Spleen (tissue), 11 donors: ENCODE measurements at regions not wholly inside any gene's neighbourhood (a gene's known extent, or its start where the extent isn't known, plus 50 kb on each side); places are given as distances from the start of the nearest gene placed in this dataset.
"Not testable (repeated sequence)": the region's sequence is repeated elsewhere in the genome, so short reads cannot be mapped to it uniquely, and the experiment has no call there.

ENCODE experiments used
- DNase-seq: peaks from one replicate; pipeline ENCODE4 v3.0.0-alpha.2; 2020
- H3K27ac ChIP-seq, 8 donors: fragments of 200-600 bp; sonication (generic) in 7 of 8; 1 replicate in 4 of 8; 2 replicates in 4 of 8; pipeline versions ENCODE4 v1.5.0 to v1.8.0; 2016 to 2021; ENCODE audit warnings: inconsistent platforms in 4 of 8, mild to moderate bottlenecking in 4 of 8, moderate library complexity in 1 of 8
- H3K27me3 ChIP-seq, 7 donors: fragments of 200-600 bp; sonication (generic) in 6 of 7; replicated peaks in 1 of 7; 1 replicate in 4 of 7; 2 replicates in 3 of 7; pipeline versions ENCODE4 v1.5.0 to v1.8.0; 2016 to 2021; ENCODE audit warnings: inconsistent platforms in 3 of 7, mild to moderate bottlenecking in 1 of 7
- H3K36me3 ChIP-seq, 6 donors: fragments of 200-600 bp; sonication (generic) in 5 of 6; 1 replicate in 4 of 6; 2 replicates in 2 of 6; pipeline versions ENCODE4 v1.5.0 to v1.8.0; 2016 to 2021; ENCODE audit warnings: inconsistent platforms in 2 of 6
- H3K4me1 ChIP-seq, 6 donors: fragments of 200-600 bp; sonication (generic) in 5 of 6; 1 replicate in 3 of 6; 2 replicates in 3 of 6; pipeline versions ENCODE4 v1.5.0 to v1.8.0; 2016 to 2021; ENCODE audit warnings: inconsistent platforms in 3 of 6
- H3K4me3 ChIP-seq, 8 donors: fragments of 200-600 bp; sonication (generic) in 7 of 8; 1 replicate in 4 of 8; 2 replicates in 4 of 8; pipeline versions ENCODE4 v1.5.0 to v1.8.0; 2016 to 2021; ENCODE audit warnings: inconsistent platforms in 4 of 8, mild to moderate bottlenecking in 4 of 8, moderate library complexity in 2 of 8
- H3K9me3 ChIP-seq, 8 donors: fragments of 200-600 bp; sonication (generic) in 7 of 8; 1 replicate in 4 of 8; 2 replicates in 4 of 8; pipeline versions ENCODE4 v1.5.0 to v1.8.0; 2016 to 2021; ENCODE audit warnings: inconsistent platforms in 4 of 8
- POLR2A ChIP-seq, 3 donors: fragments of 450-650 bp; IDR thresholded peaks; one replicate each; pipeline ENCODE4 v1.5.1; 2017; ENCODE audit warnings: antibody characterized with exemption in 3 of 3, mild to moderate bottlenecking in 1 of 3
- POLR2AphosphoS5 ChIP-seq, 3 donors: sonication (generic); formaldehyde crosslinking; IDR thresholded peaks; one replicate each; pipeline ENCODE4 v1.5.1; 2017; ENCODE audit warnings: antibody characterized with exemption in 3 of 3
- WGBS, 5 donors: extraction: QIAGEN DNeasy Blood & Tissue Kit in 3 of 5; methylation state at CpG; one replicate each; pipeline versions ENCODE4 v1.1.5 to v1.1.7; 2013 to 2018; 5-methylcytosine and 5-hydroxymethylcytosine counted together
- intact Hi-C: fragments of 100-400 bp; cut with DNase I; formaldehyde crosslinking; loops from one replicate; pipeline ENCODE4 v1.15.0; 2023; ENCODE audit warnings: low total_unique reads
- TF ChIP-seq, protein P1 (sequence below), 11 experiments: fragments of 200-600 bp in 7 of 11; fragments of 450-650 bp in 4 of 11; sonication (generic) in 4 of 11; IDR thresholded peaks in 8 of 11; conservative IDR thresholded peaks in 3 of 11; 1 replicate in 7 of 11; 2 replicates in 4 of 11; pipeline versions ENCODE4 v1.4.0 to v1.8.0; 2016 to 2021; ENCODE audit warnings: antibody characterized with exemption in 11 of 11, inconsistent platforms in 4 of 11, mild to moderate bottlenecking in 1 of 11
- donor health status: healthy with polysubstance abuse.
- donor health status: DM: no; HTN: no; CAD: no; lungs with moderate emphysema.
- donor health status: DM: no; HTN: no; CAD: no.
- donor health status: Bipolar disorder and iron deficiency.
- donor health status: healthy.
- donor health status: DM: no; HTN: no; CAD: no.
- donor health status: DM: yes; HTN: yes; CAD: no.

DNA sequence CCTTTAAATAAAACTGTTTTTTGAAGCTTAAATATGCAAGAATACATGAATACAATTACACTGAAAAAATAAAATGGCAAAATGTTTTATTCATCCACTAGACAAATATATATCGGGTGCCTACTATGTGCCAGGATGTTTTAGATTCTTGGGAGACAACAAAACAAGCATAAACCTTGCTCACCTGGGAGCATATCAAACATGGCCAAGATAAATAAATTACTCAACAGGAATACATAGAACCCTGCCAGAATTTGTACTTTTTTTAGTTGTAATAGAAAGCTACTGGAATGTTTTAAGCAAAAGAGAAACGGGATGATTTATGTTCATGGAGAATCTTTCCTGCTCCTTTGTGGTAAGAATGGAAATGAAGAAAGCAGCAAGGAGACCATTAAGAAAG is 2358.5 kb upstream of the PCDH20 start:
- Histone ChIP-seq H3K4me1 (no peaks in the 10 kb centered on the region), H3K36me3 (no peaks in the 10 kb centered on the region), H3K27ac (no peak overlapping the region), H3K9me3 (peaks cover 0 to 11% (median 2%) of the 10 kb centered on the region in 8 donors), H3K27me3 (no peaks in the 10 kb centered on the region), H3K4me3 (no peak overlapping the region)
- no peak for DNase-seq
- WGBS, 5 donors: 83 to 90% (median 87%) methylated on average over 2 of the region's 2 CpGs
- intact Hi-C loops: no loop called here
- TF ChIP-seq POLR2AphosphoS5 (IDR thresholded peaks at IDR 0.05) (no peak), POLR2A (IDR thresholded peaks at IDR 0.05) (no peak)
- TF ChIP-seq, protein P1, sequence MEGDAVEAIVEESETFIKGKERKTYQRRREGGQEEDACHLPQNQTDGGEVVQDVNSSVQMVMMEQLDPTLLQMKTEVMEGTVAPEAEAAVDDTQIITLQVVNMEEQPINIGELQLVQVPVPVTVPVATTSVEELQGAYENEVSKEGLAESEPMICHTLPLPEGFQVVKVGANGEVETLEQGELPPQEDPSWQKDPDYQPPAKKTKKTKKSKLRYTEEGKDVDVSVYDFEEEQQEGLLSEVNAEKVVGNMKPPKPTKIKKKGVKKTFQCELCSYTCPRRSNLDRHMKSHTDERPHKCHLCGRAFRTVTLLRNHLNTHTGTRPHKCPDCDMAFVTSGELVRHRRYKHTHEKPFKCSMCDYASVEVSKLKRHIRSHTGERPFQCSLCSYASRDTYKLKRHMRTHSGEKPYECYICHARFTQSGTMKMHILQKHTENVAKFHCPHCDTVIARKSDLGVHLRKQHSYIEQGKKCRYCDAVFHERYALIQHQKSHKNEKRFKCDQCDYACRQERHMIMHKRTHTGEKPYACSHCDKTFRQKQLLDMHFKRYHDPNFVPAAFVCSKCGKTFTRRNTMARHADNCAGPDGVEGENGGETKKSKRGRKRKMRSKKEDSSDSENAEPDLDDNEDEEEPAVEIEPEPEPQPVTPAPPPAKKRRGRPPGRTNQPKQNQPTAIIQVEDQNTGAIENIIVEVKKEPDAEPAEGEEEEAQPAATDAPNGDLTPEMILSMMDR (IDR thresholded peaks at IDR 0.05 in 8 of 11, conservative IDR thresholded peaks at IDR 0.05 in 3 of 11): no peak

DNA sequence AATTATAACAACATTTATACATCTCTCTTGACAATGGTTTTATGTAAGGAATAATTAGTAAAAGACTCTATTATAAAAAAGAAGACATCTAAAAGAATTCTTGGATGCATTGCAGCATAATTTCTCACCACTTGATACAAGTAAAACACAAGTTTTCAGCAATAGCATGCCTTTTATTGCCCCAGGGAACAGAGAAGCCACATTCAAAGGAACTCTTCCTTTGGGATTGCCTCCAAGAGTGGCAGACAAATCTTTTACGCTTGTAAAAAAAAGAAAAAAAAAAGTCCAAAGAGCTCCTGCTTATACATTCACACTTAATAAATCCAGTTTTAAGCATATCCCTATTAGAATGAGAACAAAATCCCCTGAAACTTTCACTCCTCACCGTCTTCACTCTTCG is 2357.8 kb upstream of the PCDH20 start:
- intact Hi-C loops: no loop called here
- Histone ChIP-seq H3K27ac (no peak overlapping the region), H3K27me3 (no peaks in the 10 kb centered on the region), H3K9me3 (peaks cover 0 to 5% (median 2%) of the 10 kb centered on the region in 8 donors), H3K36me3 (no peaks in the 10 kb centered on the region), H3K4me1 (no peaks in the 10 kb centered on the region), H3K4me3 (no peak overlapping the region)
- no peak for DNase-seq
- no peak for TF ChIP-seq POLR2AphosphoS5 (IDR thresholded peaks at IDR 0.05)
- TF ChIP-seq, protein P1 (IDR thresholded peaks at IDR 0.05 in 8 of 11, conservative IDR thresholded peaks at IDR 0.05 in 3 of 11): no peak
- no peak for TF ChIP-seq POLR2A (IDR thresholded peaks at IDR 0.05)
- 70 to 97% (median 88%) methylated on average over 3 of the region's 3 CpGs for WGBS, 5 donors

DNA sequence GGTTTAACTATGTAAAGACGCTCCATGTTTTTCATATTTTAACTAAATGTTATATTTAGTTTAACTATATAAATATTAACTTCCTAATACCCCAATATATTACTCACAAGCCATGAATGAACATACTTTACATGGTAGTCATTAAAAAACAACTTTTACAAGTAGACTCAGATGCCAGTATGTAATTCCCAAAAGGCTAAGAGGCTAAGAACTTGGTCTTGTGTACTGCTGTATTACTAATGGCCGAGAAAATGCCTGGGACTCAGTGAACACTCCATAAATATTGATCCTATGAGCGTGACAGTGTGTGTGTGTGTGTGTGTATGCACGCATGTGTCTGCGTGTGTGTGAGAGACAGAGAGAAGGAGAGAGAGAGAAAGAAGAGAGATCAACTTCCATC is 2342.0 kb upstream of the PCDH20 start:
- 68 to 94% (median 71%) methylated on average over 4 to 5 of the region's 5 CpGs for WGBS, 5 donors
- DNase-seq, intact Hi-C loops, H3K27ac ChIP-seq, H3K27me3 ChIP-seq, H3K4me1 ChIP-seq, H3K9me3 ChIP-seq, H3K4me3 ChIP-seq, H3K36me3 ChIP-seq: not testable (repeated sequence)

DNA sequence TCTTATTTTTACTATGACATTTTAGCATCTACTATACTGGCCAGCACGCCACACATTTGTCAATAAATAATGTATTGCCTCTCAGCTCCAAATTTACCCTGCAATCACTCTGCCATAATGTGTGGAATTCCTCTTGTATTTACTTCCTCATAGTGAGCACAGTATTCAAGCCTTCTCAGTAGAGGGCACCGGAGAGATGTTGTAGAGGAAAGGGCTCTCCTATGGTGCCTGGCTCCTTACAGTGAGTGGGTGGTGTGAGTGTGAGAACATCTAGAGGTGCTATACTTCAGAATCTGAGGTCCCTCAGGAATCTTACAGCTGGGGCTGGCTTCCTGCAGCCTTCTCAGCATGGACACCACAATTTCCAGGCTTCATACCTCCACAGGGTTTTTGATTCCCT is 2334.2 kb upstream of the PCDH20 start:
- H3K9me3 ChIP-seq, H3K27ac ChIP-seq, H3K4me3 ChIP-seq, DNase-seq, H3K4me1 ChIP-seq, intact Hi-C loops, H3K27me3 ChIP-seq, H3K36me3 ChIP-seq: not testable (repeated sequence)
- WGBS, 5 donors: no CpG with 5 or more reads among the region's 2 CpGs

DNA sequence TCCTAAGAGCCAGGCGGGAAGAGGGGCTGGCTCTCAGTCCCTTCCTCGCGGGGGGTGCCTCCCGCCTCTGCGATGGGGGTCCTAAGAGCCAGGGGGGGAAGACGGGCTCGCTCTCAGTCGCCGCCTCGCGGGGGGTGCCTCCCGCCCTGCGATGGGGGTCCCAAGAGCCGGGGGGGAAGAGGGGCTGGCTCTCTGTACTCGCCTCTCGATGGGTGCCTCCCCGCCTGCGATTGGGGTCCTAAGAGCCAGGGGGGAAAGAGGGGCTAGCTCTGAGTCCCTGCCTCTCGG is 2326.1 kb upstream of the PCDH20 start:
- DNase-seq: not testable (repeated sequence)

DNA sequence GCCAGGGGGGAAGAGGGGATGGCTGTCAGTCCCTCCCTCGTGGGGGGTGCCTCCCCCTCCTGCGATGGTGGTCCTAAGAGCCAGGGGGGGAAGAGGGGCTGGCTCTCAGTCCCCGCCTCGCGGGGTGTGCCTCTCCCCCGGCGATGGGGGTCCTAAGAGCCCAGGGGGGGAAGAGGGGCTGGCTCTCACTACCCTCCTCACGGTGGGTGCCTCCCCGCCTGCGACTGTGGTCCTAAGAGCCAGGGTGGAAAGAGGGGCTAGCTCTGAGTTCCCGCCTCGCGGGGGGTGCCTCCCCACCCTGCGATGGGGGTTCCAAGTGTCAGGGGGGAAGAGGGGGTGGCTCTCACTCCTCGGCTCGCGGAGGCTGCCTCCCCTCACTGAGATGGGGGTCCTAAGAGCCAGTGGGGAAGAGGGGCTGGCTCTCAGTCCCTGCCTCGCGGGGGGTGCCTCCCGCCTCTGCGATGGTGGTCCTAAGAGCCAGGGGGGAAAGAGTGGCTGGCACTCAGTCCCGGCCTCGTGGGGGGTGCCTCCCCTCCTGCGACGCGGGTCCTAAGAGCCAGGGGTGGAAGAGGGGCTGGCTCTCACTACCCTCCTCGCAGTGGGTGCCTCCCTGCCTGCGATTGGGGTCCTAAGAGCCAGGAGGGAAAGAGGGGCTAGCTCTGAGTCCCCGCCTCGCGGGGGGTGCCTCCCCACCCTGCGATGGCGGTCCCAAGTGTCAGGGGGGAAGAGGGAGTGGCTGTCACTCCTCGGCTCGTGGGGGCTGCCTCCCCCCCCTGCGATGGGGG is 2325.6 kb upstream of the PCDH20 start:
- H3K9me3 ChIP-seq: peaks cover 0 to 55% (median 25%) of the 10 kb centered on the region in 8 donors
- no peaks in the 10 kb centered on the region for H3K36me3 ChIP-seq
- H3K27me3 ChIP-seq: no peaks in the 10 kb centered on the region
- TF ChIP-seq POLR2A (IDR thresholded peaks at IDR 0.05) (no peak), POLR2AphosphoS5 (IDR thresholded peaks at IDR 0.05) (no peak)
- TF ChIP-seq, protein P1 (IDR thresholded peaks at IDR 0.05 in 8 of 11, conservative IDR thresholded peaks at IDR 0.05 in 3 of 11): no peak
- intact Hi-C loops: no loop called here
- peak; percentile 42 for DNase-seq
- 94 to 97% (median 95%) methylated on average over 12 to 36 of the region's 36 CpGs for WGBS, 5 donors
- no peaks in the 10 kb centered on the region for H3K4me1 ChIP-seq
- no peak overlapping the region for H3K4me3 ChIP-seq
- no peak overlapping the region for H3K27ac ChIP-seq

More for the DNA sequence above, 2326.1 kb upstream of the PCDH20 start:
- 94 to 100% (median 96%) methylated on average over 1 to 19 of the region's 19 CpGs; no CpG with 5 or more reads in 1 of the 5 donors for WGBS, 5 donors
- H3K36me3 ChIP-seq, H3K4me1 ChIP-seq, intact Hi-C loops, H3K4me3 ChIP-seq, H3K27me3 ChIP-seq, H3K27ac ChIP-seq: not testable (repeated sequence)
- peaks cover 0 to 55% (median 25%) of the 10 kb centered on the region in 8 donors for H3K9me3 ChIP-seq

DNA sequence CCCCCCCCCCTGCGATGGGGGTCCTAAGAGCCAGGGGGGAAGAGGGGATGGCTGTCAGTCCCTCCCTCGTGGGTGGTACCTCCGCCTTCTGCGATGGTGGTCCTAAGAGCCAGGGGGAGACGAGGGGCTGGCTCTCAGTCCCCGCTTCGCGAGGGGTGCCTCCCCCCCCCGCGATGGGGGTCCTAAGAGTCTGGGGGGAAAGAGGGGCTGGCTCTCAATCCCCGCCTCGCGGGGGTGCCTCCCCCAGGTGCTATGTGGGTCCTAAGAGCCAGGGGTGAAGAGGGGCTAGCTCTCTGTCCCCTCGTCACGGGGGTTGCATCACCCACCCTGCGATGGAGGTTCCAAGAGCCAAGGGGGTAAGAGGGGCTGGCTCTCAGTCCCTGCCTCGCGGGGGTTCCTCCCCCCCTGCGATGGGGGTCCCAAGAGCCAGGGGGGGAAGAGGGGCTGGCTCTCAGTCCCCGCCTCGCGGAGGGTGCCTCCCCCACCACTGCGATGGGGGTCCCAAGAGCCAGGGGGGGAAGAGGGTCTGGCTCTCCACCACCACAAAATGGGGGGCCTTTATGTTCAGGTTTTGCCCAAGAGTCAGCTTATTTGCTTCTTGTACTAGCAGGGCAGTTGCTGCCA is 2323.6 kb upstream of the PCDH20 start:
- H3K4me3 ChIP-seq, intact Hi-C loops, H3K36me3 ChIP-seq, H3K4me1 ChIP-seq, H3K27me3 ChIP-seq, H3K27ac ChIP-seq: not testable (repeated sequence)
- DNase-seq: peak; percentile 46
- WGBS, 5 donors: 91 to 100% (median 97%) methylated on average over 6 to 23 of the region's 23 CpGs
- H3K9me3 ChIP-seq: peaks cover 0 to 55% (median 25%) of the 10 kb centered on the region in 8 donors
